ENCODE measurements at regions not wholly inside any gene's neighbourhood (a gene's known extent, or its start where the extent isn't known, plus 50 kb on each side); places are given as distances from the start of the nearest gene placed in this dataset.

GRCh38 chr18:46236156-46236555 lies 132.0 kb downstream of the HAUS1 start:
- H3K36me3 ChIP-seq (ENCODE audit: insufficient read depth, low read length), result no peaks in the 10 kb centered on the region

DNA sequence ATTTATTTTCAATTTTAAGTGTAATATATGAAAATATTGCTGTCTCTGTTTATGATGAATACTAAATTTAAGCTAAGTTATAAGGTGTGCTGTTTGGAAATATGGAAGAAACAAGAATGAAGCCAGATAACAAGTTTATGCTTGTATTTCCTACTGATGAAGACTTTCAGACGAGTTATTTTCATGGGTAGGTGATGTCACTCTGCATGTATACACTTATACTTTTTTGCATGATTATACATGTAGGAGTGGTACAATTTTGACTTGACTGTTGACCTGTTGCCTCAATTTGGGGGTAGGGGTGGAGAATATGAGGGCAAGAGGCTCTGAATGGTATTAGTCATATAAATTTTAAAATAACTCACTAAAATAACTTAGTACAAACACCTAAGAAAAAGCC lies 133.7 kb downstream of the HAUS1 start:
- no peaks in the 10 kb centered on the region for H3K27me3 ChIP-seq (ENCODE audit: insufficient read depth, low read depth, low read length)
- H3K9ac ChIP-seq (ENCODE audit: low read length), result no peak overlapping the region
- no peak for TF ChIP-seq REST (IDR thresholded peaks at IDR 0.05; ENCODE audit: borderline replicate concordance)
- TF ChIP-seq RAD21 (conservative IDR thresholded peaks at IDR 0.05), result no peak
- TF ChIP-seq, protein P1, sequence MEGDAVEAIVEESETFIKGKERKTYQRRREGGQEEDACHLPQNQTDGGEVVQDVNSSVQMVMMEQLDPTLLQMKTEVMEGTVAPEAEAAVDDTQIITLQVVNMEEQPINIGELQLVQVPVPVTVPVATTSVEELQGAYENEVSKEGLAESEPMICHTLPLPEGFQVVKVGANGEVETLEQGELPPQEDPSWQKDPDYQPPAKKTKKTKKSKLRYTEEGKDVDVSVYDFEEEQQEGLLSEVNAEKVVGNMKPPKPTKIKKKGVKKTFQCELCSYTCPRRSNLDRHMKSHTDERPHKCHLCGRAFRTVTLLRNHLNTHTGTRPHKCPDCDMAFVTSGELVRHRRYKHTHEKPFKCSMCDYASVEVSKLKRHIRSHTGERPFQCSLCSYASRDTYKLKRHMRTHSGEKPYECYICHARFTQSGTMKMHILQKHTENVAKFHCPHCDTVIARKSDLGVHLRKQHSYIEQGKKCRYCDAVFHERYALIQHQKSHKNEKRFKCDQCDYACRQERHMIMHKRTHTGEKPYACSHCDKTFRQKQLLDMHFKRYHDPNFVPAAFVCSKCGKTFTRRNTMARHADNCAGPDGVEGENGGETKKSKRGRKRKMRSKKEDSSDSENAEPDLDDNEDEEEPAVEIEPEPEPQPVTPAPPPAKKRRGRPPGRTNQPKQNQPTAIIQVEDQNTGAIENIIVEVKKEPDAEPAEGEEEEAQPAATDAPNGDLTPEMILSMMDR (IDR thresholded peaks at IDR 0.05; ENCODE audit: poor library complexity, severe bottlenecking), result no peak
- no peak for TF ChIP-seq POLR2AphosphoS5 (IDR thresholded peaks at IDR 0.05)
- no peak for TF ChIP-seq SMC3 (conservative IDR thresholded peaks at IDR 0.05; ENCODE audit: poor library complexity)
- no peak for TF ChIP-seq MXI1 (conservative IDR thresholded peaks at IDR 0.05; ENCODE audit: poor library complexity, severe bottlenecking)
- TF ChIP-seq EP300 (conservative IDR thresholded peaks at IDR 0.05; ENCODE audit: poor library complexity, severe bottlenecking), result no peak
- TF ChIP-seq EZH2 (IDR thresholded peaks at IDR 0.05; ENCODE audit: borderline replicate concordance, insufficient read depth, low read length, poor library complexity, severe bottlenecking), result no peak
- no peak for TF ChIP-seq TAF1 (IDR thresholded peaks at IDR 0.05; ENCODE audit: low read depth)
- no peak overlapping the region for H3K4me2 ChIP-seq (ENCODE audit: low read length)
- no peaks in the 10 kb centered on the region for H3K79me2 ChIP-seq (replicated peaks; ENCODE audit: insufficient read depth, low read length)
- H3F3A ChIP-seq (ENCODE audit: insufficient read depth, low read length, poor library complexity, severe bottlenecking), result no peaks in the 10 kb centered on the region
- no peaks in the 10 kb centered on the region for H4K20me1 ChIP-seq (ENCODE audit: insufficient read depth)
- H3K27ac ChIP-seq (ENCODE audit: low read length), result no peak overlapping the region
- H3K9me2 ChIP-seq (ENCODE audit: insufficient read depth, low read length), result no peaks in the 10 kb centered on the region
- no peak overlapping the region for H3K4me3 ChIP-seq (ENCODE audit: low read length)
- no peak overlapping the region for H2AFZ ChIP-seq (ENCODE audit: low read depth, low read length)
- H3K36me3 ChIP-seq (ENCODE audit: insufficient read depth, low read length), result no peaks in the 10 kb centered on the region
- H3K9me3 ChIP-seq (ENCODE audit: low read length), result no peaks in the 10 kb centered on the region

More at GRCh38 chr18:46236156-46236555, 132.0 kb downstream of the HAUS1 start:
- Histone ChIP-seq H2AFZ (ENCODE audit: low read depth, low read length) (no peak overlapping the region), H3K4me2 (ENCODE audit: low read length) (no peak overlapping the region), H3K4me3 (ENCODE audit: low read length) (no peak overlapping the region), H3K27ac (ENCODE audit: low read length) (no peak overlapping the region), H3K9me3 (ENCODE audit: low read length) (no peaks in the 10 kb centered on the region), H3K9ac (ENCODE audit: low read length) (no peak overlapping the region), H4K20me1 (ENCODE audit: insufficient read depth) (no peaks in the 10 kb centered on the region), H3K79me2 (replicated peaks; ENCODE audit: insufficient read depth, low read length) (no peaks in the 10 kb centered on the region), H3F3A (ENCODE audit: insufficient read depth, low read length, poor library complexity, severe bottlenecking) (no peaks in the 10 kb centered on the region), H3K9me2 (ENCODE audit: insufficient read depth, low read length) (no peaks in the 10 kb centered on the region), H3K27me3 (ENCODE audit: insufficient read depth, low read depth, low read length) (no peaks in the 10 kb centered on the region)
- TF ChIP-seq EP300 (conservative IDR thresholded peaks at IDR 0.05; ENCODE audit: poor library complexity, severe bottlenecking) (no peak), MXI1 (conservative IDR thresholded peaks at IDR 0.05; ENCODE audit: poor library complexity, severe bottlenecking) (no peak), POLR2AphosphoS5 (IDR thresholded peaks at IDR 0.05) (no peak), TAF1 (IDR thresholded peaks at IDR 0.05; ENCODE audit: low read depth) (no peak), REST (IDR thresholded peaks at IDR 0.05; ENCODE audit: borderline replicate concordance) (no peak)
- TF ChIP-seq, protein P1 (IDR thresholded peaks at IDR 0.05; ENCODE audit: poor library complexity, severe bottlenecking), result no peak

All from neural cell (in vitro differentiated cells).